ENCODE measurements at regions not wholly inside any gene's neighbourhood (a gene's known extent, or its start where the extent isn't known, plus 50 kb on each side); places are given as distances from the start of the nearest gene placed in this dataset.
"Not testable (repeated sequence)": the region's sequence is repeated elsewhere in the genome, so short reads cannot be mapped to it uniquely, and the experiment has no call there.

DNA sequence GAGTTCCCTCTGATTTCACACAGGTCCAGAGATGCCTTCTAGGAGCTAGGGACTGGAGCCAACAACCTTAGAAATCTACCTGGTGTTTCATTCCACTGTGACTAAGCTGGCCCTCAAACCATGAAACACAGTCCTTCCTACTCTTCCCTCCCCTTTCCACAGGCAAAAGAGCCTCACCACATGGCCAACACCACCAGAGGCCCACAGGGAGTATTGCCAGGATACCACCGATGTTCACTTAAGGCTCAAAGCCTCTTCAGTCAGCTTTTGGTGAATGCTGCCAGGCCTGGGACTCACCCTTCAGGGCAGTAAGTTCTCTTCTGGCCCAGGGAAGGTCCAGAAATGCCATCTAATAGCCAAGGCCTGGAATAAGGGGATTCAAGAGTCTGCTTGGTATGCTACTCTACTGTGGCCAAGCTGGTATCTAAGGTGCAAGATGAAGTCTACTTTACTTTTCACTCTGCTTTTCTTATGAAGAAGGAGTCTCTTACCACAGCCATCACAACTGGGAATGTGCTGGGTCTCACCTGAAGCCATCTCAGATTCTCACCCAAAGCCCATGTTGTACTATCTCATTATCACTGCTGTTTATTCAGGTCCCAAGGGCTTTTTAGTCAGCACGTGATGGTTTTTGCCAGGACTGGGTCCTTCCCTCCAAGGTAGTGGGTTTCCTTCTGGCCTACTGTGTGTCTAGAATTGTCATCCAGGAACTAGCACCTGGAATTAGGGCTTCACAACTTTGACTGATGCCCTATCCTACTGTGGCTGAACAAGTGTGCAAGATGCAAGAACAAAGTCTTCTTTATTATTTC, 1018.4 kb downstream of the TAF11L14 start:
- Histone ChIP-seq H3K79me2 (ENCODE audit: insufficient read depth, low read depth) (no peaks in the 10 kb centered on the region), H3K27ac (no peak overlapping the region), H3K4me3 (IDR thresholded peaks at IDR 0.05; ENCODE audit: insufficient read depth, low read depth, low read length) (no peak overlapping the region), H3K4me1 (ENCODE audit: low read depth, poor library complexity, severe bottlenecking) (no peaks in the 10 kb centered on the region), H2AFZ (ENCODE audit: low read depth) (no peak overlapping the region), H3K36me3 (ENCODE audit: insufficient read depth) (no peaks in the 10 kb centered on the region), H3K4me2 (no peak overlapping the region), H3K27me3 (ENCODE audit: insufficient read depth, low read depth) (no peaks in the 10 kb centered on the region), H4K20me1 (ENCODE audit: insufficient read depth) (no peaks in the 10 kb centered on the region), H3K9ac (no peak overlapping the region)
- TF ChIP-seq CTCF (conservative IDR thresholded peaks at IDR 0.05; ENCODE audit: low read depth, low read length): no peak

DNA sequence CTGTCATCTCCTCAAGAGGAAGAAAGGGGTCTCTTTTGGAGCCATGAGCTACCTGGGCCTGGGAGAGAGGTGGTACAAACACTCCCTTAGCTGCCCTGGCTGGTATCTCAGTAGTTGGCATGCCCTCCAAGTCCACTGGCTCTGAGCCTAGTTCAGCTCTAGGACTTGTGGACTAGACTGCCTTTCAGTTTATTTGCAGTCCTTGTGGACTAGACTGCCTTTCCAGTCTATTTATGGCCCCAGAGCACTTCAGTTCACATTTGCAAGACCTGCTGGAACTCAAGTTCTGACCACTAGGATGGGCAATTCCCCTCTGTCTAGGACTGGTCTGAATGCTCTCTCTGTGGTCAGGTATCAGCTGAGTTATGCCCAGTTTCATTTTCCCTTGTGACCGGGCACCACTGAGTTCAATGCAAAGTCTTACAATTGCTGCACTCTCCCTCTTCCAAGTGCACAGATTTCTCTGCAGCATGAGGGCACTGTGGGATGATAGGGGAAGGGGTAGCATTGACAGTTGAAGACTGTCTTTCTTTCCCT, 1019.0 kb downstream of the TAF11L14 start:
- no peaks in the 10 kb centered on the region for H3K79me2 ChIP-seq (ENCODE audit: insufficient read depth, low read depth)
- no peak overlapping the region for H3K4me3 ChIP-seq (IDR thresholded peaks at IDR 0.05; ENCODE audit: insufficient read depth, low read depth, low read length)
- no peak overlapping the region for H3K4me2 ChIP-seq
- no peaks in the 10 kb centered on the region for H3K27me3 ChIP-seq (ENCODE audit: insufficient read depth, low read depth)
- H4K20me1 ChIP-seq (ENCODE audit: insufficient read depth): no peaks in the 10 kb centered on the region
- no peak overlapping the region for H3K9ac ChIP-seq
- no peak for TF ChIP-seq CTCF (conservative IDR thresholded peaks at IDR 0.05; ENCODE audit: low read depth, low read length)
- H2AFZ ChIP-seq (ENCODE audit: low read depth): no peak overlapping the region
- no peaks in the 10 kb centered on the region for H3K36me3 ChIP-seq (ENCODE audit: insufficient read depth)
- H3K27ac ChIP-seq: no peak overlapping the region
- no peaks in the 10 kb centered on the region for H3K4me1 ChIP-seq (ENCODE audit: low read depth, poor library complexity, severe bottlenecking)

DNA sequence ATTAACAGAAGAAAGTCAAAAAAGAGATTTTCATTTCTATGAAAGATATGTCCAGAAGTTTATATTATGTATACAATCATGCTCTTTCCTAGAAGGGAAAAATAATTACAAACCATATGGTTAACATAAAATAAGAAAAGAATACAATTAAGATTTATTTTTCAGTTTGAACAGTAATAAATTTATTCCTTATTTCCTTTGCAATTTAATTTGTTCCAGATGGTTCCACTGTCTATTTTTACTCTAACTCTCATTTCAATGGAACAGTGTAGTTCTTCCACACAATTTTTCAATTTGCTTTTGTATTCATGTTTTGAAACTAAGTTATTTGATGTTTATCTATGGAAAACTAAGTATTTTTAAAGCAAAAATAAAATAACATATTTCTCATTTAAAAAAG, 1026.3 kb downstream of the TAF11L14 start:
- Histone ChIP-seq H3K4me1 (ENCODE audit: low read depth, poor library complexity, severe bottlenecking) (no peaks in the 10 kb centered on the region), H2AFZ (ENCODE audit: low read depth) (no peak overlapping the region), H3K36me3 (ENCODE audit: insufficient read depth) (no peaks in the 10 kb centered on the region), H3K9ac (no peak overlapping the region), H3K27me3 (ENCODE audit: insufficient read depth, low read depth) (no peaks in the 10 kb centered on the region), H3K4me2 (no peak overlapping the region), H3K27ac (no peak overlapping the region), H3K79me2 (ENCODE audit: insufficient read depth, low read depth) (no peaks in the 10 kb centered on the region), H3K4me3 (IDR thresholded peaks at IDR 0.05; ENCODE audit: insufficient read depth, low read depth, low read length) (no peak overlapping the region), H4K20me1 (ENCODE audit: insufficient read depth) (no peaks in the 10 kb centered on the region)
- TF ChIP-seq CTCF (conservative IDR thresholded peaks at IDR 0.05; ENCODE audit: low read depth, low read length): no peak

DNA sequence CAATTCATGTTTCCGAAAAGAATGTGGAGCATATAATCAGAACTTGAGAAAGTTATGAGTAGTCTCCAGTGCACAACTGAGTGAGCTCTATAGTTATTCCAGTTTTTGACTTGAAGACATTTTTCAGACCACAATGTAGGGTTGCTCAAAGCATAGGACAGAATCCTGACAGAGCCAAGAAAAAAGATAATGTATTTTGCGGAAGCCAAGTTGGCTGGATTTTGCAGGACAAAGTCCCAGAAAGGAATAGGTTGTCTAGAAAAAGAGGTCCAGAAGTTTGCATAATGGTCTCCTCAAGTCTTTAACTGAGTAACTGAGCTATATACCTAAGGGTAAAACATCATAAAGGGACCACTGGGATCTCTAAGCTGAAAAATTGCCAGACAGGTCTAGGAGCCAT, 1028.0 kb downstream of the TAF11L14 start:
- Histone ChIP-seq H4K20me1 (ENCODE audit: insufficient read depth) (no peaks in the 10 kb centered on the region), H3K4me2 (no peak overlapping the region), H3K36me3 (ENCODE audit: insufficient read depth) (no peaks in the 10 kb centered on the region), H3K4me3 (IDR thresholded peaks at IDR 0.05; ENCODE audit: insufficient read depth, low read depth, low read length) (no peak overlapping the region), H3K4me1 (ENCODE audit: low read depth, poor library complexity, severe bottlenecking) (no peaks in the 10 kb centered on the region), H3K9ac (no peak overlapping the region), H3K27ac (no peak overlapping the region), H2AFZ (ENCODE audit: low read depth) (no peak overlapping the region), H3K79me2 (ENCODE audit: insufficient read depth, low read depth) (no peaks in the 10 kb centered on the region), H3K27me3 (ENCODE audit: insufficient read depth, low read depth) (no peaks in the 10 kb centered on the region)
- TF ChIP-seq CTCF (conservative IDR thresholded peaks at IDR 0.05; ENCODE audit: low read depth, low read length): no peak

DNA sequence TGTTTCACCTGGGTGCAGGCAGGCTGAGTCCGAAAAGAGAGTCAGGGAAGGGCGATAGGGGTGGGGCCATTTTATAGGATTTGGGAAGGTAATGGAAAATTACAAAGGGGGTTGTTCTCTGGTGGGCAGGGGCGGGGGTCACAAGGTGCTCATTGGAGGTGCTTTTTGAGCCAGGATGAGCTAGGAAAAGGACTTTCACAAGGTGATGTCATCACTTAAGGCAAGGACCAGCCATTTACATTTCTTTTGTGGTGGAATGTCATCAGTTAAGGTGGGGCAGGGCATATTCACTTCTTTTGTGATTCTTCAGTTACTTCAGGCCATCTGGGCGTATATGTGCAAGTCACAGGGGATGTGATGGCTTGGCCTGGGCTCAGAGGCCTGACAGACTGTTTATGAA, 1040.0 kb downstream of the TAF11L14 start:
- H3K4me3 ChIP-seq (IDR thresholded peaks at IDR 0.05; ENCODE audit: insufficient read depth, low read depth, low read length); H2AFZ ChIP-seq (ENCODE audit: low read depth); H3K4me2 ChIP-seq; H4K20me1 ChIP-seq (ENCODE audit: insufficient read depth); H3K36me3 ChIP-seq (ENCODE audit: insufficient read depth); H3K27ac ChIP-seq; H3K4me1 ChIP-seq (ENCODE audit: low read depth, poor library complexity, severe bottlenecking); H3K9ac ChIP-seq; H3K27me3 ChIP-seq (ENCODE audit: insufficient read depth, low read depth); H3K79me2 ChIP-seq (ENCODE audit: insufficient read depth, low read depth): not testable (repeated sequence)
